OCI-LY7 (cell line): ENCODE measurements at regions not wholly inside any gene's neighbourhood (a gene's known extent, or its start where the extent isn't known, plus 50 kb on each side); places are given as distances from the start of the nearest gene placed in this dataset.
"Not testable (repeated sequence)": the region's sequence is repeated elsewhere in the genome, so short reads cannot be mapped to it uniquely, and the experiment has no call there.

Source experiments
- BruUV-seq: library from RNA; stranded (reverse); fragments of 400-500 nt; replicated peaks from 2 replicates; lab custom pipeline; 2021; lab: Mats Ljungman, UMichigan
- CTCF ChIA-PET: fragments of 300-600 bp; sonication (Branson Sonifier 250); formaldehyde crosslinking; loops from one replicate; lab custom pipeline; 2022; ENCODE audit warnings: antibody characterized with exemption; ENCODE audit not compliant: unreplicated experiment; lab: Charles Lee
- POLR2A ChIA-PET: fragments of 300-600 bp; sonication (Branson Sonifier 250); formaldehyde crosslinking; loops from one replicate; lab custom pipeline; 2022; ENCODE audit warnings: antibody characterized with exemption; lab: Charles Lee
- DNase-seq: peaks from one replicate; pipeline ENCODE4 v3.0.0-alpha.2; 2015; ENCODE audit warnings: low spot score
- H2AFZ ChIP-seq: fragments of 200-600 bp; sonication (generic), shearing (Covaris generic); 2 replicates; pipeline ENCODE4 v1.6.1; 2014; ENCODE audit warnings: mild to moderate bottlenecking, antibody characterized with exemption, low read length, moderate library complexity
- H3K27ac ChIP-seq: fragments of 200-600 bp; sonication (generic); 2 replicates; pipeline ENCODE4 v1.5.1; 2014; ENCODE audit warnings: mixed run types, low read depth, mild to moderate bottlenecking, moderate library complexity, low read length, inconsistent platforms; ENCODE audit not compliant: poor library complexity, severe bottlenecking
- H3K36me3 ChIP-seq: fragments of 200-600 bp; sonication (generic); 2 replicates; pipeline ENCODE4 v1.6.1; 2014; ENCODE audit warnings: mild to moderate bottlenecking, antibody characterized with exemption, low read length, moderate library complexity, mixed read lengths; ENCODE audit not compliant: insufficient read depth
- H3K4me1 ChIP-seq: fragments of 200-600 bp; sonication (generic); 2 replicates; pipeline ENCODE4 v1.5.1; 2014; ENCODE audit warnings: mild to moderate bottlenecking, low read length; ENCODE audit not compliant: insufficient read depth, poor library complexity, severe bottlenecking
- H3K4me2 ChIP-seq: fragments of 200-600 bp; sonication (generic); 2 replicates; pipeline ENCODE4 v1.6.1; 2014; ENCODE audit warnings: mild to moderate bottlenecking, low read length
- H3K4me3 ChIP-seq: fragments of 200-600 bp; sonication (generic); 2 replicates; pipeline ENCODE4 v1.5.1; 2014; ENCODE audit warnings: mild to moderate bottlenecking, low read depth, low read length; ENCODE audit not compliant: poor library complexity, severe bottlenecking
- H3K79me2 ChIP-seq: fragments of 200-600 bp; sonication (generic); 2 replicates; pipeline ENCODE4 v1.6.1; 2016; ENCODE audit warnings: low read depth, mild to moderate bottlenecking, low read length, moderate library complexity, mixed read lengths; ENCODE audit not compliant: insufficient read depth
- H3K9me2 ChIP-seq: fragments of 200-600 bp; sonication (generic); 2 replicates; pipeline ENCODE4 v1.6.1; 2016; ENCODE audit warnings: mild to moderate bottlenecking, low read length, mixed read lengths; ENCODE audit not compliant: insufficient read depth
- H3K9me3 ChIP-seq: fragments of 200-600 bp; sonication (generic); 2 replicates; pipeline ENCODE4 v1.6.1; 2014; ENCODE audit warnings: mild to moderate bottlenecking, mixed run types, low read length, mixed read lengths
- H4K20me1 ChIP-seq: fragments of 200-600 bp; sonication (generic); 2 replicates; pipeline ENCODE4 v1.6.1; 2014; ENCODE audit warnings: mild to moderate bottlenecking, antibody characterized with exemption, low read length, moderate library complexity, mixed read lengths; ENCODE audit not compliant: insufficient read depth
- EZH2phosphoT487 ChIP-seq: fragments of 200-600 bp; sonication (generic); IDR thresholded peaks from 2 replicates; pipeline ENCODE4 v1.6.1; 2018; ENCODE audit warnings: low read depth, borderline replicate concordance, mild to moderate bottlenecking, mixed run types, antibody characterized with exemption, low read length, moderate library complexity, mixed read lengths
- intact Hi-C: fragments of 100-400 bp; cut with micrococcal nuclease; formaldehyde crosslinking; loops from one replicate; pipeline ENCODE4 v1.10.0; 2022; ENCODE audit not compliant: unreplicated experiment
- TF ChIP-seq, protein P1 (sequence below): fragments of 200-600 bp; sonication (generic); conservative IDR thresholded peaks from 2 replicates; pipeline ENCODE4 v1.5.1; 2014; ENCODE audit warnings: mild to moderate bottlenecking, antibody characterized with exemption, low read length, moderate library complexity, mixed read lengths

DNA sequence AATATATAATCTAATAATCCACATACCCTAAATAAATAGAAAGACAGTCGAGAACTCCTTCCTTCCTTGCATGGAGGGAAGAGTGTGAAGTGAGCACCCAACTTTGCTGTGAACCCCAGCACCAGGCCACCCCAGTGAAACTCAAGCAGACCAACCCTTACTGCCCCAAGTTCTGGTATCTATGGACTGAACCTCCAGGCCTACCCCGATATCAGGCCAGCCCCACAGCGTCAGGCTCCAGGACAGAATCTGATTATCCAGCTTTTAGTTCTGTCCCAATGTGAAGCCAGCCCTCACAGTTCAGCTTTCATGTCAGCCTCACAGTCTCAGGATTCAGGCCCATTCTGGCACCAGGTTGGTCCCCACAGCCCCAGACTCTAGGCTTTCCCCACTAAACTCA lies 1617.2 kb upstream of the AGA start:
- H3K4me1 ChIP-seq: no peaks in the 10 kb centered on the region
- ChIA-PET POLR2A (no interaction called here), CTCF (no interaction called here)
- H3K4me2 ChIP-seq: no peak overlapping the region
- H3K36me3 ChIP-seq: no peaks in the 10 kb centered on the region
- H3K79me2 ChIP-seq: no peaks in the 10 kb centered on the region
- intact Hi-C loops: no loop called here
- H4K20me1 ChIP-seq: no peaks in the 10 kb centered on the region
- BruUV-seq: no TSS peak
- H3K9me2 ChIP-seq: no peaks in the 10 kb centered on the region
- no peak for DNase-seq
- no peak overlapping the region for H2AFZ ChIP-seq
- no peaks in the 10 kb centered on the region for H3K9me3 ChIP-seq
- no peak overlapping the region for H3K4me3 ChIP-seq
- TF ChIP-seq EZH2phosphoT487: no peak
- no peak overlapping the region for H3K27ac ChIP-seq

DNA sequence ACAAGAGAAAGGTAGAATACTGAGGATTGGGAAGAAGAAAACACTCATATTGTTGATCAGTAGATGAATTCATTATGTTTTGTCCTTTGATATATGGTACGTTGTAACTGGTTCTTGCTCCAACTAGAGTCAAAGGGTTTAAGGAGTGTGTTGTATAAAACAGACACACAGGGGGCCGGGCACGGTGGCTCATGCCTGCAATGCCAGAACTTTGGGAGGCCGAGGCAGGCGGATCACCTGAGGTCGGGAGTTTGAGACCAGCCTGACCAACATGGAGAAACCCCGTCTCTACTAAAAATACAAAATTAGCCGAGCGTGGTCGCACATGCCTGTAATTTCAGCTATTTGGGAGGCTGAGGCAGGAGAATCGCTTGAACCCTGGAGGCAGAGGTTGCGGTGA lies 1624.0 kb upstream of the AGA start:
- BruUV-seq, H3K9me2 ChIP-seq, intact Hi-C loops, H3K4me1 ChIP-seq, H2AFZ ChIP-seq, H3K79me2 ChIP-seq, H3K4me3 ChIP-seq, H3K4me2 ChIP-seq, DNase-seq, H3K9me3 ChIP-seq, H3K27ac ChIP-seq, H4K20me1 ChIP-seq, H3K36me3 ChIP-seq, CTCF ChIA-PET, POLR2A ChIA-PET: not testable (repeated sequence)

- Histone ChIP-seq H3K4me1 (no peaks in the 10 kb centered on the region), H4K20me1 (no peaks in the 10 kb centered on the region), H2AFZ (no peak overlapping the region), H3K9me3 (no peaks in the 10 kb centered on the region), H3K4me3 (no peak overlapping the region), H3K9me2 (no peaks in the 10 kb centered on the region), H3K36me3 (no peaks in the 10 kb centered on the region), H3K27ac (no peak overlapping the region), H3K4me2 (no peak overlapping the region), H3K79me2 (no peaks in the 10 kb centered on the region)
- ChIA-PET CTCF (no interaction called here), POLR2A (no interaction called here)
- intact Hi-C loops: no loop called here
- DNase-seq: no peak
- no TSS peak for BruUV-seq
- TF ChIP-seq, protein P1, sequence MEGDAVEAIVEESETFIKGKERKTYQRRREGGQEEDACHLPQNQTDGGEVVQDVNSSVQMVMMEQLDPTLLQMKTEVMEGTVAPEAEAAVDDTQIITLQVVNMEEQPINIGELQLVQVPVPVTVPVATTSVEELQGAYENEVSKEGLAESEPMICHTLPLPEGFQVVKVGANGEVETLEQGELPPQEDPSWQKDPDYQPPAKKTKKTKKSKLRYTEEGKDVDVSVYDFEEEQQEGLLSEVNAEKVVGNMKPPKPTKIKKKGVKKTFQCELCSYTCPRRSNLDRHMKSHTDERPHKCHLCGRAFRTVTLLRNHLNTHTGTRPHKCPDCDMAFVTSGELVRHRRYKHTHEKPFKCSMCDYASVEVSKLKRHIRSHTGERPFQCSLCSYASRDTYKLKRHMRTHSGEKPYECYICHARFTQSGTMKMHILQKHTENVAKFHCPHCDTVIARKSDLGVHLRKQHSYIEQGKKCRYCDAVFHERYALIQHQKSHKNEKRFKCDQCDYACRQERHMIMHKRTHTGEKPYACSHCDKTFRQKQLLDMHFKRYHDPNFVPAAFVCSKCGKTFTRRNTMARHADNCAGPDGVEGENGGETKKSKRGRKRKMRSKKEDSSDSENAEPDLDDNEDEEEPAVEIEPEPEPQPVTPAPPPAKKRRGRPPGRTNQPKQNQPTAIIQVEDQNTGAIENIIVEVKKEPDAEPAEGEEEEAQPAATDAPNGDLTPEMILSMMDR: no peak
- TF ChIP-seq EZH2phosphoT487: no peak
Measured at GRCh38 chr4:179071131-179071530, 1628.9 kb upstream of the AGA start.

GRCh38 chr4:179076865-179077264 lies 1634.6 kb upstream of the AGA start:
- BruUV-seq: no TSS peak
- Histone ChIP-seq H2AFZ (no peak overlapping the region), H3K36me3 (no peaks in the 10 kb centered on the region), H3K79me2 (no peaks in the 10 kb centered on the region), H3K4me1 (no peaks in the 10 kb centered on the region), H3K4me3 (no peak overlapping the region), H3K27ac (no peak overlapping the region), H4K20me1 (no peaks in the 10 kb centered on the region), H3K4me2 (no peak overlapping the region), H3K9me2 (no peaks in the 10 kb centered on the region), H3K9me3 (no peaks in the 10 kb centered on the region)
- POLR2A ChIA-PET: no interaction called here
- DNase-seq: no peak
- CTCF ChIA-PET: no interaction called here
- intact Hi-C loops: no loop called here
- TF ChIP-seq EZH2phosphoT487: no peak
- TF ChIP-seq, protein P1: no peak
